HL-60 (cell line): ENCODE measurements at regions not wholly inside any gene's neighbourhood (a gene's known extent, or its start where the extent isn't known, plus 50 kb on each side); places are given as distances from the start of the nearest gene placed in this dataset.

ENCODE experiments used
- DNase-seq, 2 experiments: peaks; one replicate each; pipeline ENCODE4 v3.0.0-alpha.2; 2010 to 2020; ENCODE audit warnings: low read depth in 1 of 2, low spot score in 1 of 2
- H3K27ac ChIP-seq: fragments of 250-450 bp; sonication (Bioruptor Pico); replicated peaks from 2 replicates; pipeline ENCODE4 v1.5.1; 2020; ENCODE audit warnings: mild to moderate bottlenecking, moderate library complexity
- H3K27me3 ChIP-seq: fragments of 250-450 bp; sonication (Bioruptor Pico); 2 replicates; pipeline ENCODE4 v1.5.1; 2021; ENCODE audit warnings: mild to moderate bottlenecking, moderate library complexity; ENCODE audit not compliant: insufficient read depth, poor library complexity, severe bottlenecking
- H3K4me3 ChIP-seq: replicated peaks from 2 replicates; pipeline ENCODE4 v1.5.1; 2011; ENCODE audit warnings: mild to moderate bottlenecking, control low read depth, low read length; ENCODE audit not compliant: insufficient read depth
- GABPA ChIP-seq: IDR thresholded peaks from 2 replicates; pipeline ENCODE4 v1.6.1; 2012; ENCODE audit warnings: low read depth
- POLR2AphosphoS5 ChIP-seq: IDR thresholded peaks from 2 replicates; pipeline ENCODE4 v1.6.1; 2012; ENCODE audit warnings: low read depth
- SPI1 ChIP-seq: IDR thresholded peaks from 2 replicates; pipeline ENCODE4 v1.6.1; 2012; ENCODE audit warnings: low read depth, mild to moderate bottlenecking, borderline replicate concordance
- TF ChIP-seq, protein P1 (sequence below): IDR thresholded peaks from 2 replicates; pipeline ENCODE4 v1.6.1; 2012; ENCODE audit warnings: low read depth; ENCODE audit not compliant: insufficient replicate concordance
- TF ChIP-seq, protein P2 (sequence below): IDR thresholded peaks from one replicate; pipeline ENCODE4 v1.5.1; 2011; ENCODE audit warnings: low read length, control low read depth, inconsistent platforms; ENCODE audit not compliant: insufficient read depth

DNA sequence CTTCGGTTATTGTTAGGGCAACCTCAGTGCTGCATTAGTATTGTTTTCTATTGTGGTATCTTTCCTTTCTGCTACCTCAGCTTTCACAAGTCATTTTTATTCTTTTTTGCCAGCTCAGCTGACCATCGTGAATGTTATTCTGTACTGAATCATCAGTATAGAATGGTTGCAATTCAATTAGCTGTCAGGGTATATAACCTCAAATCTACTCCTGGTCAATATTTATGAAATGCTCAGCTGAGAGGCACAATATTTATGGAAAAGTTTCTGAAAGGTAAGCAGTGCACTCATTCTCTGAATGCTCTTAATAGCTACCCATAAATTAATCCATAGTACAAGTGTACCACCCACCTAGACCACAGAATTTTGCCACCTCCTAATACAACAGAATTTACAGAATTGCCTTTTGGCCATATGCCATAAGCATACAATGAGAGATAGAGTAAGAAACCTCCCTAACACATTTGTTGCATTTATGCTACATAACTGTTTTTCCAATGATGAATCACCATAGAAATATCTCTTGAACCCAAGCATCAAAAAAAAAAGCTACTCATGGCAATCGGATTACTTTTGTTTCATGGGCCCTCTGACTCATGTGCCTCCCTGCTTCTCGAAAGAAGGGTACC is 732.6 kb upstream of the CHRM3 start:
- Histone ChIP-seq H3K4me3 (no peak overlapping the region), H3K27ac (no peak overlapping the region), H3K27me3 (no peaks in the 10 kb centered on the region)
- no peak for DNase-seq
- TF ChIP-seq, protein P1, sequence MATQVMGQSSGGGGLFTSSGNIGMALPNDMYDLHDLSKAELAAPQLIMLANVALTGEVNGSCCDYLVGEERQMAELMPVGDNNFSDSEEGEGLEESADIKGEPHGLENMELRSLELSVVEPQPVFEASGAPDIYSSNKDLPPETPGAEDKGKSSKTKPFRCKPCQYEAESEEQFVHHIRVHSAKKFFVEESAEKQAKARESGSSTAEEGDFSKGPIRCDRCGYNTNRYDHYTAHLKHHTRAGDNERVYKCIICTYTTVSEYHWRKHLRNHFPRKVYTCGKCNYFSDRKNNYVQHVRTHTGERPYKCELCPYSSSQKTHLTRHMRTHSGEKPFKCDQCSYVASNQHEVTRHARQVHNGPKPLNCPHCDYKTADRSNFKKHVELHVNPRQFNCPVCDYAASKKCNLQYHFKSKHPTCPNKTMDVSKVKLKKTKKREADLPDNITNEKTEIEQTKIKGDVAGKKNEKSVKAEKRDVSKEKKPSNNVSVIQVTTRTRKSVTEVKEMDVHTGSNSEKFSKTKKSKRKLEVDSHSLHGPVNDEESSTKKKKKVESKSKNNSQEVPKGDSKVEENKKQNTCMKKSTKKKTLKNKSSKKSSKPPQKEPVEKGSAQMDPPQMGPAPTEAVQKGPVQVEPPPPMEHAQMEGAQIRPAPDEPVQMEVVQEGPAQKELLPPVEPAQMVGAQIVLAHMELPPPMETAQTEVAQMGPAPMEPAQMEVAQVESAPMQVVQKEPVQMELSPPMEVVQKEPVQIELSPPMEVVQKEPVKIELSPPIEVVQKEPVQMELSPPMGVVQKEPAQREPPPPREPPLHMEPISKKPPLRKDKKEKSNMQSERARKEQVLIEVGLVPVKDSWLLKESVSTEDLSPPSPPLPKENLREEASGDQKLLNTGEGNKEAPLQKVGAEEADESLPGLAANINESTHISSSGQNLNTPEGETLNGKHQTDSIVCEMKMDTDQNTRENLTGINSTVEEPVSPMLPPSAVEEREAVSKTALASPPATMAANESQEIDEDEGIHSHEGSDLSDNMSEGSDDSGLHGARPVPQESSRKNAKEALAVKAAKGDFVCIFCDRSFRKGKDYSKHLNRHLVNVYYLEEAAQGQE, result no peak

DNA sequence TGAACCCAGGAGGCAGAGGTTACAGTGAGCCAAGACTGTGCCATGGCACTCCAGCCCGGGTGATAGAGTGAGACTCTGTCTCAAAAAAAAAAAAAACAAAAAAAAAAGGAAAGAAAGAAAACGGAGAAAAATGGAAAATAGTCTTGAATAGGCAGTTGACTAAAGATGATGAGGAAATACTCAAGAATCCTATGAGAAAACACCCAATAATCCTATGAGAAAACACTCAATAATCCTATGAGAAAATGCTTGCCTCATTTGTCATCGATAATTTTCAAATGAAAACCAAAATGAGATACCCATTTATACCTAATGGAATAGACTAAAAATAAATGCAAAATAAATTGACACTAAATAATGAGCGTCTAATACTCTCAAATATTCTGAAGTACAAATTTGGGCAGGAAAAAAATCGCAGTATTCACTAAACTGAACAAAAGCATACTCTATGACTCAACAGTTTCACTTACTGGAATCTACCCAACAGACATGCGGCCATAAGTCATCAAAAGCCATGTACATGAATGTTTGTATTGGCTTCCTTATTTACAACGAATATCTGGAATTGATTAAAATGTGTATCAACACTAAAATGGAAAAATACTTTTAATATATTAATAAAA is 733.9 kb upstream of the CHRM3 start:
- H3K27ac ChIP-seq, result no peak overlapping the region
- no peak for DNase-seq
- TF ChIP-seq, protein P1, result no peak
- TF ChIP-seq, protein P2, sequence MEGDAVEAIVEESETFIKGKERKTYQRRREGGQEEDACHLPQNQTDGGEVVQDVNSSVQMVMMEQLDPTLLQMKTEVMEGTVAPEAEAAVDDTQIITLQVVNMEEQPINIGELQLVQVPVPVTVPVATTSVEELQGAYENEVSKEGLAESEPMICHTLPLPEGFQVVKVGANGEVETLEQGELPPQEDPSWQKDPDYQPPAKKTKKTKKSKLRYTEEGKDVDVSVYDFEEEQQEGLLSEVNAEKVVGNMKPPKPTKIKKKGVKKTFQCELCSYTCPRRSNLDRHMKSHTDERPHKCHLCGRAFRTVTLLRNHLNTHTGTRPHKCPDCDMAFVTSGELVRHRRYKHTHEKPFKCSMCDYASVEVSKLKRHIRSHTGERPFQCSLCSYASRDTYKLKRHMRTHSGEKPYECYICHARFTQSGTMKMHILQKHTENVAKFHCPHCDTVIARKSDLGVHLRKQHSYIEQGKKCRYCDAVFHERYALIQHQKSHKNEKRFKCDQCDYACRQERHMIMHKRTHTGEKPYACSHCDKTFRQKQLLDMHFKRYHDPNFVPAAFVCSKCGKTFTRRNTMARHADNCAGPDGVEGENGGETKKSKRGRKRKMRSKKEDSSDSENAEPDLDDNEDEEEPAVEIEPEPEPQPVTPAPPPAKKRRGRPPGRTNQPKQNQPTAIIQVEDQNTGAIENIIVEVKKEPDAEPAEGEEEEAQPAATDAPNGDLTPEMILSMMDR, result no peak
- TF ChIP-seq POLR2AphosphoS5, result no peak
- TF ChIP-seq SPI1, result no peak
- TF ChIP-seq GABPA, result no peak
- no peak overlapping the region for H3K4me3 ChIP-seq
- H3K27me3 ChIP-seq, result no peaks in the 10 kb centered on the region

DNA sequence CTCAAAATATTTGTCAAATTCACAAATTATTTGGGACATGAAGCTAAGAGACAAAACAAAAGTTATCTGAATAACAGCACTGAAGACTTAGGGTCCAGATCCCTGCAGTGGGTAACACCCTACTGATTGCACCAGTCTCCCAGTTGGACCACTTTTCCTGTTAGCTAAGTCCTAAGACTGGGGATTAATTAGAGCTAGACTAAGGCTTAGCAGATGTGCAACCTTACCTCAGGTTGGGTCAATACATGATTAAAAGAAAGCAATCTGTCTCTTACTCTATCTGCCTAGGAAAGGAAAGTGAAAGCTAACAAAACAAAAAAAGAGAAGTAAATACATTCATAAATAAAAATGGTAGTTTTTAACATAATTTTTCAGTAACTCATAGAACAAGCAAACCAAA is 737.2 kb upstream of the CHRM3 start:
- Histone ChIP-seq H3K27ac (no peak overlapping the region), H3K4me3 (no peak overlapping the region), H3K27me3 (no peaks in the 10 kb centered on the region)
- no peak for DNase-seq
- TF ChIP-seq POLR2AphosphoS5 (no peak), SPI1 (no peak), GABPA (no peak)
- TF ChIP-seq, protein P2, result no peak

DNA sequence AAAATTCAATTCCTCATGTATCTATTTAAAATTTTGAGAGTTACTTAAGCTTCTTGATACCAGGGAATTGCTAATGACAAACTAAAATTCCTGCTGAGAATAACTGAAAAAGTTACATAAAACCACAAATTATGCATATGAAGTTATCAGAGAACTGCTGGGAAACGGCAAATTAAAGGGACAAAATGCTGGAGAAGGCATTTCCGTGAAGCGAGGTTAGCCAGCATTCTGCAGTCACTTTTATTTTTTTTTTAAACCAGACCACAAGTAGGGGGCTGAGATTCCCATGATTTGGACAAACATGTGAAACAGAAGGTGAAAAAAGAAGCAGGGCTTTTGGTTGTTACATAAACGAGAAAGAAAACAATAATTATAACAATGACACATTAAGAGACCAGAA is 737.6 kb upstream of the CHRM3 start:
- H3K27ac ChIP-seq, result no peak overlapping the region
- DNase-seq, result no peak
- no peak overlapping the region for H3K4me3 ChIP-seq
- TF ChIP-seq GABPA (no peak), SPI1 (no peak), POLR2AphosphoS5 (no peak)
- TF ChIP-seq, protein P2, result no peak
- H3K27me3 ChIP-seq, result no peaks in the 10 kb centered on the region
